ENCODE measurements at regions not wholly inside any gene's neighbourhood (a gene's known extent, or its start where the extent isn't known, plus 50 kb on each side); places are given as distances from the start of the nearest gene placed in this dataset.
"Not testable (repeated sequence)": the region's sequence is repeated elsewhere in the genome, so short reads cannot be mapped to it uniquely, and the experiment has no call there.

- not testable (repeated sequence) for TF ChIP-seq CTCF (conservative IDR thresholded peaks at IDR 0.05; ENCODE audit: low read length); EZH2phosphoT487 (IDR thresholded peaks at IDR 0.05; ENCODE audit: borderline replicate concordance)
Measured at GRCh38 chr1:194831595-194831994, 1645.2 kb upstream of the B3GALT2 start.

Measured in Loucy (cell line).